HepG2 (cell line): ENCODE measurements at regions not wholly inside any gene's neighbourhood (a gene's known extent, or its start where the extent isn't known, plus 50 kb on each side); places are given as distances from the start of the nearest gene placed in this dataset.

Source experiments
- ATAC-seq: fragments of 200-7000 bp; cut with Tn5 transposase; 3 replicates; pipeline ENCODE4 v1.9.1; 2020; ENCODE audit warnings: mild to moderate bottlenecking, moderate library complexity
- BruUV-seq: library from RNA; stranded (reverse); fragments of 400-500 nt; replicated peaks from 2 replicates; lab custom pipeline; 2021; lab: Mats Ljungman, UMichigan
- CTCF ChIA-PET: fragments of 300-600 bp; formaldehyde crosslinking; extraction: SDS; loops from one replicate; lab custom pipeline; 2021; ENCODE audit warnings: low total read pairs, inconsistent platforms, low intra/inter-chr PET ratio; lab: Yijun Ruan, JAX
- POLR2A ChIA-PET: fragments of 350-600 bp; sonication (Branson Sonifier 250); formaldehyde crosslinking; loops from one replicate; lab custom pipeline; 2020; ENCODE audit warnings: antibody characterized with exemption, inconsistent platforms; lab: Yijun Ruan, JAX
- DNase-seq: peaks from one replicate; pipeline ENCODE4 v3.0.0-alpha.2; 2015; ENCODE audit warnings: low spot score
- FAIRE-seq: peaks from 3 replicates; lab custom pipeline; 2011; peaks lifted over from hg19 to GRCh38; lab: Jason Lieb, UNC
- H2AFZ ChIP-seq: one replicate; pipeline ENCODE4 v1.6.1; 2011; ENCODE audit warnings: low read length, inconsistent platforms
- H3K27ac ChIP-seq: fragments of 300-600 bp; 3 replicates; pipeline ENCODE4 v1.8.0; 2011; ENCODE audit warnings: mixed run types, mild to moderate bottlenecking, mixed read lengths, low read length, inconsistent platforms; ENCODE audit not compliant: insufficient read depth; ENCODE audit errors: extremely low read length
- H3K27me3 ChIP-seq, 2 experiments: fragments of 200-600 bp in 1 of 2; 2 replicates in 1 of 2; 3 replicates in 1 of 2; pipeline versions ENCODE4 v1.6.0 to v1.8.0; 2011; ENCODE audit warnings: low read length in 2 of 2, mild to moderate bottlenecking in 2 of 2, moderate library complexity in 2 of 2, inconsistent platforms in 1 of 2; ENCODE audit not compliant: insufficient read depth in 2 of 2, control insufficient read depth in 1 of 2
- H3K36me3 ChIP-seq, 2 experiments: fragments of 200-600 bp in 1 of 2; replicated peaks in 1 of 2; 2 replicates in 1 of 2; 3 replicates in 1 of 2; pipeline versions ENCODE4 v1.5.1 to v1.8.0; 2011; ENCODE audit warnings: low read length in 2 of 2, inconsistent platforms in 1 of 2; ENCODE audit not compliant: insufficient read depth in 2 of 2, control insufficient read depth in 1 of 2
- H3K4me1 ChIP-seq: 2 replicates; pipeline ENCODE4 v1.5.1; 2012; ENCODE audit warnings: low read length, inconsistent platforms; ENCODE audit not compliant: insufficient read depth
- H3K4me2 ChIP-seq: 2 replicates; pipeline ENCODE4 v1.6.0; 2011; ENCODE audit warnings: low read depth, low read length, inconsistent platforms
- H3K4me3 ChIP-seq, 3 experiments: fragments of 200-600 bp in 1 of 3; sonication (generic), shearing (Covaris generic) in 1 of 3; replicated peaks in 1 of 3; 2 replicates each; pipeline ENCODE4 v1.5.1; 2011 to 2016; ENCODE audit warnings: low read length in 3 of 3, inconsistent platforms in 2 of 3, low read depth in 2 of 3, mild to moderate bottlenecking in 2 of 3, control low read depth in 1 of 3, mixed read lengths in 1 of 3; ENCODE audit not compliant: insufficient read depth in 1 of 3
- H3K79me2 ChIP-seq: one replicate; pipeline ENCODE4 v1.6.1; 2011; ENCODE audit warnings: low read length, inconsistent platforms; ENCODE audit not compliant: insufficient read depth
- H3K9ac ChIP-seq: 2 replicates; pipeline ENCODE4 v1.6.0; 2011; ENCODE audit warnings: mild to moderate bottlenecking, low read depth, low read length, inconsistent platforms; ENCODE audit not compliant: insufficient read depth
- H3K9me3 ChIP-seq: 2 replicates; pipeline ENCODE4 v1.5.1; 2012; ENCODE audit warnings: mild to moderate bottlenecking, low read length
- H4K20me1 ChIP-seq: 2 replicates; pipeline ENCODE4 v1.6.0; 2011; ENCODE audit warnings: inconsistent platforms, mild to moderate bottlenecking, low read length, moderate library complexity; ENCODE audit not compliant: insufficient read depth
- BRD4 ChIP-seq: sonication (generic); formaldehyde crosslinking; IDR thresholded peaks from 2 replicates; pipeline ENCODE4 v1.4.0; 2020; ENCODE audit warnings: missing genetic modification reagents
- KIAA2018 ChIP-seq: sonication (generic); formaldehyde crosslinking; IDR thresholded peaks from 2 replicates; pipeline ENCODE4 v1.5.0; 2020; ENCODE audit warnings: mild to moderate bottlenecking, missing genetic modification reagents, borderline replicate concordance
- MTF1 ChIP-seq: sonication (generic); formaldehyde crosslinking; IDR thresholded peaks from 2 replicates; pipeline ENCODE4 v1.5.0; 2020; ENCODE audit warnings: missing genetic modification reagents
- REXO4 ChIP-seq: sonication (generic); formaldehyde crosslinking; IDR thresholded peaks from 2 replicates; pipeline ENCODE4 v1.8.0; 2022; ENCODE audit warnings: missing genetic modification reagents, mild to moderate bottlenecking, borderline replicate concordance
- RFXAP ChIP-seq: sonication (generic); formaldehyde crosslinking; IDR thresholded peaks from 2 replicates; pipeline ENCODE4 v1.4.0; 2020; ENCODE audit warnings: missing genetic modification reagents, borderline replicate concordance
- RXRB ChIP-seq: IDR thresholded peaks from 2 replicates; pipeline ENCODE4 v1.6.1; 2016; ENCODE audit warnings: borderline replicate concordance, missing genetic modification reagents, missing compliant biosample characterization
- SATB2 ChIP-seq: sonication (generic); formaldehyde crosslinking; IDR thresholded peaks from 2 replicates; pipeline ENCODE4 v1.5.0; 2020; ENCODE audit warnings: missing genetic modification reagents
- TAF15 ChIP-seq: fragments of 200-400 bp; formaldehyde crosslinking; IDR thresholded peaks from one replicate; pipeline ENCODE4 v1.6.1; 2018; ENCODE audit warnings: mild to moderate bottlenecking, low read depth, low read length; ENCODE audit not compliant: poor library complexity, severe bottlenecking
- ZNF124 ChIP-seq: sonication (generic); formaldehyde crosslinking; IDR thresholded peaks from 2 replicates; pipeline ENCODE4 v1.4.0; 2020; ENCODE audit warnings: missing genetic modification reagents
- ZNF333 ChIP-seq: sonication (generic); formaldehyde crosslinking; IDR thresholded peaks from 2 replicates; pipeline ENCODE4 v1.4.0; 2020; ENCODE audit warnings: mild to moderate bottlenecking, missing genetic modification reagents, borderline replicate concordance
- ZNF33B ChIP-seq: sonication (generic); formaldehyde crosslinking; IDR thresholded peaks from 2 replicates; pipeline ENCODE4 v1.5.1; 2020; ENCODE audit warnings: mild to moderate bottlenecking, missing genetic modification reagents
- ZNF468 ChIP-seq: sonication (generic); formaldehyde crosslinking; IDR thresholded peaks from 2 replicates; pipeline ENCODE4 v1.8.0; 2022; ENCODE audit warnings: mild to moderate bottlenecking, moderate library complexity, missing genetic modification reagents
- ZNF496 ChIP-seq: sonication (generic); formaldehyde crosslinking; IDR thresholded peaks from 2 replicates; pipeline ENCODE4 v1.8.1; 2023; ENCODE audit warnings: mild to moderate bottlenecking, moderate library complexity, missing genetic modification reagents; ENCODE audit not compliant: insufficient replicate concordance
- ZNF674 ChIP-seq: sonication (generic); formaldehyde crosslinking; IDR thresholded peaks from 2 replicates; pipeline ENCODE4 v1.5.0; 2020; ENCODE audit warnings: low read depth, mild to moderate bottlenecking, missing genetic modification reagents
- WGBS: methylation state at CpG from one replicate; pipeline ENCODE4 v1.1.6; 2017; ENCODE audit warnings: low lambda C conversion rate; 5-methylcytosine and 5-hydroxymethylcytosine counted together
- in situ Hi-C: cut with HindIII; loops from 2 replicates; pipeline ENCODE4 v1.10.0; 2017; ENCODE audit warnings: low pct_unique_long_range_greater_than_20kb; ENCODE audit not compliant: extremely low pct_ligation_motif_present
- intact Hi-C: fragments of 100-400 bp; cut with micrococcal nuclease; formaldehyde crosslinking; loops from one replicate; pipeline ENCODE4 v1.10.0; 2022; ENCODE audit not compliant: unreplicated experiment
- TF ChIP-seq, protein P1 (sequence below): sonication (generic); formaldehyde crosslinking; IDR thresholded peaks from 2 replicates; pipeline ENCODE4 v1.8.1; 2023; ENCODE audit warnings: mild to moderate bottlenecking, moderate library complexity, missing genetic modification reagents
- TF ChIP-seq, protein P2 (sequence below): IDR thresholded peaks from 2 replicates; pipeline ENCODE4 v1.6.1; 2016; ENCODE audit warnings: low read depth, borderline replicate concordance

DNA sequence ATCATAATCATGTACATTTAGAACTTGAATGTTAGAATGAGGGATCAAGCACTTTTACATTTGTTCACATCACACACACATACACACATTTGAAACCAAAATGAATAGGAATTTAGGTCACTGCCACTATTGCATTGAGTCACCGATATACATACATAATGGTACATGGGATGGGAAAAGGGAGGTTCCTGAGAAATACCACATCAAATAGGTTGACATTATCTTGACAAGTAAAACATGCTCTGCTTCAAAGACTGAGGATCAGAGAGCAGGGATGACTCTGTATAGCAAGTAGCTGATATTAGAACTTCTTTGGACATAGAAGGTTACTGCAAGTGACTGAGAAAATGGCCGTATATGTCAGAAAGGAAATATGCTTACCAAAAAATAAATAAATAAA lies 847.2 kb downstream of the PLOD2 start:
- TF ChIP-seq, protein P1, sequence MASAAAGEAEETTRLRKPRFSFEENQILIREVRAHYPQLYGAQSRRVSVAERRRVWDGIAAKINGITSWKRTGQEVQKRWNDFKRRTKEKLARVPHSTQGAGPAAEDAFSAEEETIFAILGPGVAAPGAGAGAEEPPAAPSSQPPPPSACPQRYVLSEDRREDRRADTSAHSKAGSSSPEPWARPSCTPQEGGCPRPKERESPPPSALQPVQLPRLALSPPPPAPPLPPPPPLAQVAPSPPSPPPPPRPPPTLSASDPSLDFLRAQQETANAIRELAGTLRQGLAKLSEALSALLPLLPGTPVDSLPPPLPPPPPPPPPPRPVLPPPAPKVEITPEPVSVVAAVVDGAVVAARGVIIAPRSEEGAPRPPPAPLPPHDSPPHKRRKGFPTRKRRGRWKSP = no peak
- TF ChIP-seq RXRB (no peak), ZNF496 (no peak), ZNF333 (CRISPR knock-in tag) (no peak), RFXAP (CRISPR knock-in tag) (no peak), ZNF124 (no peak), ZNF468 (CRISPR knock-in tag) (no peak), TAF15 (no peak), ZNF33B (CRISPR knock-in tag) (no peak), BRD4 (CRISPR knock-in tag) (no peak), SATB2 (no peak), ZNF674 (CRISPR knock-in tag) (no peak), REXO4 (CRISPR knock-in tag) (no peak), MTF1 (CRISPR knock-in tag) (no peak), KIAA2018 (CRISPR knock-in tag) (no peak)
- TF ChIP-seq, protein P2, sequence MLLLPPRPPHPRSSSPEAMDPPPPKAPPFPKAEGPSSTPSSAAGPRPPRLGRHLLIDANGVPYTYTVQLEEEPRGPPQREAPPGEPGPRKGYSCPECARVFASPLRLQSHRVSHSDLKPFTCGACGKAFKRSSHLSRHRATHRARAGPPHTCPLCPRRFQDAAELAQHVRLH (CRISPR knock-in tag) = no peak
- H4K20me1 ChIP-seq = no peaks in the 10 kb centered on the region
- intact Hi-C loops (no loop called here), in situ Hi-C loops (no loop called here)
- no peak overlapping the region for H3K4me3 ChIP-seq
- no peaks in the 10 kb centered on the region for H3K27me3 ChIP-seq
- H2AFZ ChIP-seq = no peak overlapping the region
- no peak overlapping the region for H3K4me2 ChIP-seq
- H3K4me1 ChIP-seq = no peaks in the 10 kb centered on the region
- POLR2A ChIA-PET = no interaction called here
- FAIRE-seq (no peak), ATAC-seq (no peak), DNase-seq (no peak)
- WGBS = 30% methylated on average over 2 of the region's 2 CpGs
- H3K79me2 ChIP-seq = no peaks in the 10 kb centered on the region
- BruUV-seq = no TSS peak
- H3K9ac ChIP-seq = no peak overlapping the region
- H3K27ac ChIP-seq = no peak overlapping the region
- H3K36me3 ChIP-seq = no peaks in the 10 kb centered on the region
- H3K9me3 ChIP-seq = no peaks in the 10 kb centered on the region
- CTCF ChIA-PET = no interaction called here
